A673 (cell line): ENCODE measurements at regions not wholly inside any gene's neighbourhood (a gene's known extent, or its start where the extent isn't known, plus 50 kb on each side); places are given as distances from the start of the nearest gene placed in this dataset.

Experiments used
- BruUV-seq: library from RNA; stranded (reverse); fragments of 400-500 nt; replicated peaks from 2 replicates; lab custom pipeline; 2021; lab: Mats Ljungman, UMichigan
- CTCF ChIA-PET: fragments of 300-600 bp; sonication (Branson Sonifier 250); formaldehyde crosslinking; loops from one replicate; lab custom pipeline; 2022; ENCODE audit warnings: antibody characterized with exemption; lab: Charles Lee
- POLR2A ChIA-PET: fragments of 300-600 bp; sonication (Branson Sonifier 250); formaldehyde crosslinking; loops from one replicate; lab custom pipeline; 2022; ENCODE audit warnings: antibody characterized with exemption; ENCODE audit not compliant: low non-redundant PET; lab: Charles Lee
- DNase-seq: peaks from one replicate; pipeline ENCODE4 v3.0.0-alpha.2; 2015; ENCODE audit warnings: low spot score
- H3K27ac ChIP-seq: fragments of 200-600 bp; sonication (generic); 2 replicates; pipeline ENCODE4 v1.5.1; 2016; ENCODE audit warnings: mixed run types, low read depth, mild to moderate bottlenecking, mixed read lengths, antibody characterized with exemption, low read length; ENCODE audit not compliant: poor library complexity, severe bottlenecking
- H3K27me3 ChIP-seq: fragments of 200-600 bp; sonication (generic); replicated peaks from 2 replicates; pipeline ENCODE4 v1.6.1; 2017; ENCODE audit warnings: mixed run types, low read depth, mild to moderate bottlenecking, mixed read lengths, antibody characterized with exemption, low read length; ENCODE audit not compliant: insufficient read depth, poor library complexity
- H3K36me3 ChIP-seq: fragments of 200-600 bp; sonication (generic); 2 replicates; pipeline ENCODE4 v1.6.1; 2016; ENCODE audit warnings: mixed run types, mild to moderate bottlenecking, mixed read lengths, antibody characterized with exemption, low read length; ENCODE audit not compliant: insufficient read depth, poor library complexity, severe bottlenecking
- H3K4me1 ChIP-seq: fragments of 200-600 bp; sonication (generic); 2 replicates; pipeline ENCODE4 v1.6.1; 2017; ENCODE audit warnings: mixed run types, mild to moderate bottlenecking, mixed read lengths, antibody characterized with exemption, low read length; ENCODE audit not compliant: insufficient read depth, poor library complexity, severe bottlenecking
- H3K4me3 ChIP-seq: fragments of 200-600 bp; sonication (generic); 2 replicates; pipeline ENCODE4 v1.5.1; 2016; ENCODE audit warnings: low read depth, mixed run types, mild to moderate bottlenecking, mixed read lengths, low read length; ENCODE audit not compliant: poor library complexity, severe bottlenecking
- H3K9me3 ChIP-seq: fragments of 200-600 bp; sonication (generic); 2 replicates; pipeline ENCODE4 v1.6.1; 2016; ENCODE audit warnings: mixed run types, low read depth, mild to moderate bottlenecking, mixed read lengths, antibody characterized with exemption, low read length; ENCODE audit not compliant: poor library complexity, severe bottlenecking
- EZH2 ChIP-seq: fragments of 200-600 bp; sonication (generic); IDR thresholded peaks from 2 replicates; pipeline ENCODE4 v1.6.1; 2017; ENCODE audit warnings: borderline replicate concordance, low read depth, mild to moderate bottlenecking, mixed read lengths, antibody characterized with exemption, low read length; ENCODE audit not compliant: poor library complexity, severe bottlenecking
- intact Hi-C: fragments of 100-400 bp; cut with micrococcal nuclease; formaldehyde crosslinking; loops from one replicate; pipeline ENCODE4 v1.10.0; 2022; ENCODE audit not compliant: unreplicated experiment
- TF ChIP-seq, protein P1 (sequence below): fragments of 300-800, 200-600 bp; sonication (generic); conservative IDR thresholded peaks from 2 replicates; pipeline ENCODE4 v1.5.1; 2017; ENCODE audit warnings: low read depth, mild to moderate bottlenecking, antibody characterized with exemption, low read length, moderate library complexity, mixed read lengths

DNA sequence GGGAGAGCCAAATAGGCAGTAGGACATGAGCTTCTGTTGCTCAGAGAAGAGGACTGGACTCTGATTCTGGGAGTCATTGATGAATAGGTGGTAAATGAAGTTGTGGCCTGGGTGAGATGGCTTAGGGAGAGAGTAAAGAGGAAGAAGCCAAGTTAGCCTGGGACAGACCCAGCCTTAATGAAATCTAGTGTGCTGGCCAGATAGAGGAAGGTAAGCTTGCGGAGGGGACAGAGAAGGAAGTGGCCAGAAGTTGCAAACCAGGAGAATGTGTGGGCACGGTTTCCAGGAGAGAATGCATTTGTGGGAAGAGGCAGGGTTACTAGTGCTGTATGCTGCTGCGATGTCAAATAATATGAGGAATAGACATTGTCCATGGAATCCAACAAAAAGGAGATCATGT is 83.3 kb upstream of the OLFM4 start:
- Histone ChIP-seq H3K4me1 (no peaks in the 10 kb centered on the region), H3K9me3 (no peaks in the 10 kb centered on the region), H3K27ac (no peak overlapping the region), H3K36me3 (no peaks in the 10 kb centered on the region), H3K4me3 (no peak overlapping the region), H3K27me3 (peaks cover 3% of the 10 kb centered on the region)
- intact Hi-C loops = no loop called here
- ChIA-PET POLR2A (no interaction called here), CTCF (no interaction called here)
- BruUV-seq = no TSS peak
- DNase-seq = no peak
- TF ChIP-seq, protein P1, sequence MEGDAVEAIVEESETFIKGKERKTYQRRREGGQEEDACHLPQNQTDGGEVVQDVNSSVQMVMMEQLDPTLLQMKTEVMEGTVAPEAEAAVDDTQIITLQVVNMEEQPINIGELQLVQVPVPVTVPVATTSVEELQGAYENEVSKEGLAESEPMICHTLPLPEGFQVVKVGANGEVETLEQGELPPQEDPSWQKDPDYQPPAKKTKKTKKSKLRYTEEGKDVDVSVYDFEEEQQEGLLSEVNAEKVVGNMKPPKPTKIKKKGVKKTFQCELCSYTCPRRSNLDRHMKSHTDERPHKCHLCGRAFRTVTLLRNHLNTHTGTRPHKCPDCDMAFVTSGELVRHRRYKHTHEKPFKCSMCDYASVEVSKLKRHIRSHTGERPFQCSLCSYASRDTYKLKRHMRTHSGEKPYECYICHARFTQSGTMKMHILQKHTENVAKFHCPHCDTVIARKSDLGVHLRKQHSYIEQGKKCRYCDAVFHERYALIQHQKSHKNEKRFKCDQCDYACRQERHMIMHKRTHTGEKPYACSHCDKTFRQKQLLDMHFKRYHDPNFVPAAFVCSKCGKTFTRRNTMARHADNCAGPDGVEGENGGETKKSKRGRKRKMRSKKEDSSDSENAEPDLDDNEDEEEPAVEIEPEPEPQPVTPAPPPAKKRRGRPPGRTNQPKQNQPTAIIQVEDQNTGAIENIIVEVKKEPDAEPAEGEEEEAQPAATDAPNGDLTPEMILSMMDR = no peak
- no peak for TF ChIP-seq EZH2

DNA sequence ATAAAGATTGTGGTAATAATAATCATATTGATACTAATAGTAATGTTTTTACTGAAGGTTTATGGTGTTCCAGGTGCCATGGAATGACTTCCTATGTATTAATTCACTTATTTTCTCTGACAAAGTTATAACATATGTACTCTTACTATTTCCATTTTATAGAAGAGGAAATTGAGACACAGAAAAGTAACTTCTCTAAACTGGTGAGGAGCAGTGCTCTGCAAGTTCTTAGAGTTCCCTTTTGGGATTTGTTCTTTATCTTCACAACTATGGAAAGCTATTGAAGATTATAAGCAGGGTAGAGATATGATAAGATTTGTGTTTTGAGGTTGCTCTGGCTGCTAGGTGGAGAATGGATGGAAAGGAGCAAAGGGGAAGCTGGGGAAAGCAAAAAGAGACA is 83.9 kb upstream of the OLFM4 start:
- DNase-seq = no peak
- no peak overlapping the region for H3K27ac ChIP-seq
- peaks cover 3% of the 10 kb centered on the region for H3K27me3 ChIP-seq
- no peak overlapping the region for H3K4me3 ChIP-seq
- ChIA-PET POLR2A (no interaction called here), CTCF (no interaction called here)
- intact Hi-C loops = no loop called here
- H3K9me3 ChIP-seq = no peaks in the 10 kb centered on the region
- TF ChIP-seq, protein P1 = no peak
- no peak for TF ChIP-seq EZH2
- H3K36me3 ChIP-seq = no peaks in the 10 kb centered on the region
- BruUV-seq = no TSS peak
- no peaks in the 10 kb centered on the region for H3K4me1 ChIP-seq

DNA sequence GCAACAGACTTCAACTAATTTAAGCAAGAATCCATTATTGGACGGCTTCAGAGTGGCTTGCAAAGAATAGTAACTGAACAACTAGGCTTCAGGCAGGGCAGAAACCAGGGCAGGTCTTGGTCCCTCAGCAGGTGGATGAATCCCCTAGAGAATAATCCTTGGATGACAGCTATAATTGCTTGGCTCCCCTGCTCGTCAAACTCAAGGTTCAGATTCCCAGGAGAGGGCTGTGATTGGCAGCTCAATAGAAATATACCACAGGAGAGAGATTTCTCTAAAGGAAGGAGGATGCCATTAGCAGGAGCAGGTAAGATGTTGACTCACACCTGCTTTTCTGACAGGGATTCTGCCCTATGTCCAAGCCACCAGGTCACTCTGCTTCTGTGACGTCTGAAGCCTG is 89.6 kb upstream of the PCDH8 start:
- Histone ChIP-seq H3K36me3 (no peaks in the 10 kb centered on the region), H3K9me3 (no peaks in the 10 kb centered on the region), H3K4me3 (no peak overlapping the region), H3K4me1 (no peaks in the 10 kb centered on the region), H3K27ac (no peak overlapping the region), H3K27me3 (peaks cover 3% of the 10 kb centered on the region)
- DNase-seq = no peak
- ChIA-PET CTCF (no interaction called here), POLR2A (no interaction called here)
- BruUV-seq = no TSS peak
- no peak for TF ChIP-seq EZH2
- TF ChIP-seq, protein P1 = no peak
- intact Hi-C loops = no loop called here
